ENCODE measurements at regions not wholly inside any gene's neighbourhood (a gene's known extent, or its start where the extent isn't known, plus 50 kb on each side); places are given as distances from the start of the nearest gene placed in this dataset.
"Not testable (repeated sequence)": the region's sequence is repeated elsewhere in the genome, so short reads cannot be mapped to it uniquely, and the experiment has no call there.

- Mint-ChIP-seq H3K9me3 (ENCODE audit: unreplicated experiment) (peaks cover 17% of the 10 kb centered on the region), H3K27me3 (ENCODE audit: insufficient read depth, unreplicated experiment) (peaks cover 2% of the 10 kb centered on the region), H3K4me1 (ENCODE audit: low read depth, unreplicated experiment) (no peaks in the 10 kb centered on the region), H3K4me3 (ENCODE audit: unreplicated experiment) (no peak overlapping the region), H3K27ac (ENCODE audit: unreplicated experiment) (no peak overlapping the region), H3K36me3 (ENCODE audit: insufficient read depth, unreplicated experiment) (no peaks in the 10 kb centered on the region)
- no peak for DNase-seq
- Histone ChIP-seq H3K36me3 (ENCODE audit: control insufficient read depth, insufficient read depth, low read length) (no peaks in the 10 kb centered on the region), H3K4me3 (ENCODE audit: low read depth, low read length) (no peak overlapping the region), H3K9me3 (peaks cover 4% of the 10 kb centered on the region; the same call in 1 of the 2 replicates), H3K4me1 (no peaks in the 10 kb centered on the region; the same call in 1 of the 2 replicates), H3K27me3 (replicated peaks; ENCODE audit: control insufficient read depth, insufficient read depth, low read length) (no peaks in the 10 kb centered on the region)
- no TSS peak for BruUV-seq (replicated peaks)
- ChIA-PET CTCF (no interaction called here), POLR2A (no interaction called here)
- TF ChIP-seq, protein P1, sequence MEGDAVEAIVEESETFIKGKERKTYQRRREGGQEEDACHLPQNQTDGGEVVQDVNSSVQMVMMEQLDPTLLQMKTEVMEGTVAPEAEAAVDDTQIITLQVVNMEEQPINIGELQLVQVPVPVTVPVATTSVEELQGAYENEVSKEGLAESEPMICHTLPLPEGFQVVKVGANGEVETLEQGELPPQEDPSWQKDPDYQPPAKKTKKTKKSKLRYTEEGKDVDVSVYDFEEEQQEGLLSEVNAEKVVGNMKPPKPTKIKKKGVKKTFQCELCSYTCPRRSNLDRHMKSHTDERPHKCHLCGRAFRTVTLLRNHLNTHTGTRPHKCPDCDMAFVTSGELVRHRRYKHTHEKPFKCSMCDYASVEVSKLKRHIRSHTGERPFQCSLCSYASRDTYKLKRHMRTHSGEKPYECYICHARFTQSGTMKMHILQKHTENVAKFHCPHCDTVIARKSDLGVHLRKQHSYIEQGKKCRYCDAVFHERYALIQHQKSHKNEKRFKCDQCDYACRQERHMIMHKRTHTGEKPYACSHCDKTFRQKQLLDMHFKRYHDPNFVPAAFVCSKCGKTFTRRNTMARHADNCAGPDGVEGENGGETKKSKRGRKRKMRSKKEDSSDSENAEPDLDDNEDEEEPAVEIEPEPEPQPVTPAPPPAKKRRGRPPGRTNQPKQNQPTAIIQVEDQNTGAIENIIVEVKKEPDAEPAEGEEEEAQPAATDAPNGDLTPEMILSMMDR (IDR thresholded peaks at IDR 0.05; ENCODE audit: insufficient read depth in 1 of 2, low read depth in 1 of 2, low read length in 1 of 2, severe bottlenecking in 1 of 2, unreplicated experiment in 1 of 2) = no peak
- intact Hi-C loops (cut with micrococcal nuclease; ENCODE audit: unreplicated experiment) = no loop called here
Observed at GRCh38 chr3:128546646-128547045, 53.6 kb upstream of the GATA2 start.

- Mint-ChIP-seq H3K9me3 (ENCODE audit: unreplicated experiment) (peaks cover 23% of the 10 kb centered on the region), H3K27me3 (ENCODE audit: insufficient read depth, unreplicated experiment) (peaks cover 2% of the 10 kb centered on the region), H3K36me3 (ENCODE audit: insufficient read depth, unreplicated experiment) (no peaks in the 10 kb centered on the region), H3K4me3 (ENCODE audit: unreplicated experiment) (no peak overlapping the region), H3K4me1 (ENCODE audit: low read depth, unreplicated experiment) (no peaks in the 10 kb centered on the region), H3K27ac (ENCODE audit: unreplicated experiment) (no peak overlapping the region)
- TF ChIP-seq, protein P1 (IDR thresholded peaks at IDR 0.05; ENCODE audit: insufficient read depth in 1 of 2, low read depth in 1 of 2, low read length in 1 of 2, severe bottlenecking in 1 of 2, unreplicated experiment in 1 of 2) = no peak
- BruUV-seq (replicated peaks) = no TSS peak
- Histone ChIP-seq H3K4me3 (ENCODE audit: low read depth, low read length) (no peak overlapping the region), H3K9me3 (peaks cover 4% of the 10 kb centered on the region; the same call in 1 of the 2 replicates), H3K27me3 (replicated peaks; ENCODE audit: control insufficient read depth, insufficient read depth, low read length) (no peaks in the 10 kb centered on the region), H3K36me3 (ENCODE audit: control insufficient read depth, insufficient read depth, low read length) (no peaks in the 10 kb centered on the region), H3K4me1 (no peaks in the 10 kb centered on the region; the same call in 1 of the 2 replicates)
- CTCF ChIA-PET = no interaction called here
- POLR2A ChIA-PET = no interaction called here
- intact Hi-C loops (cut with micrococcal nuclease; ENCODE audit: unreplicated experiment) = no loop called here
- no peak for DNase-seq
Observed at GRCh38 chr3:128545120-128545752, 52.2 kb upstream of the GATA2 start.

GRCh38 chr3:128544190-128544589 lies 51.2 kb upstream of the GATA2 start:
- Mint-ChIP-seq H3K27ac (ENCODE audit: unreplicated experiment) (no peak overlapping the region), H3K9me3 (ENCODE audit: unreplicated experiment) (peaks cover 23% of the 10 kb centered on the region), H3K27me3 (ENCODE audit: insufficient read depth, unreplicated experiment) (peaks cover 2% of the 10 kb centered on the region), H3K4me1 (ENCODE audit: low read depth, unreplicated experiment) (no peaks in the 10 kb centered on the region), H3K4me3 (ENCODE audit: unreplicated experiment) (no peak overlapping the region), H3K36me3 (ENCODE audit: insufficient read depth, unreplicated experiment) (no peaks in the 10 kb centered on the region)
- intact Hi-C loops (cut with micrococcal nuclease; ENCODE audit: unreplicated experiment) = no loop called here
- no peaks in the 10 kb centered on the region; the same call in 1 of the 2 replicates for H3K4me1 ChIP-seq
- H3K4me3 ChIP-seq (ENCODE audit: low read depth, low read length) = no peak overlapping the region
- H3K27me3 ChIP-seq (replicated peaks; ENCODE audit: control insufficient read depth, insufficient read depth, low read length) = no peaks in the 10 kb centered on the region
- ChIA-PET POLR2A (no interaction called here), CTCF (no interaction called here)
- TF ChIP-seq, protein P1 (IDR thresholded peaks at IDR 0.05; ENCODE audit: insufficient read depth in 1 of 2, low read depth in 1 of 2, low read length in 1 of 2, severe bottlenecking in 1 of 2, unreplicated experiment in 1 of 2) = no peak
- H3K36me3 ChIP-seq (ENCODE audit: control insufficient read depth, insufficient read depth, low read length) = no peaks in the 10 kb centered on the region
- no peak for DNase-seq
- no TSS peak for BruUV-seq (replicated peaks)
- H3K9me3 ChIP-seq = peaks cover 4% of the 10 kb centered on the region; the same call in 1 of the 2 replicates

DNA sequence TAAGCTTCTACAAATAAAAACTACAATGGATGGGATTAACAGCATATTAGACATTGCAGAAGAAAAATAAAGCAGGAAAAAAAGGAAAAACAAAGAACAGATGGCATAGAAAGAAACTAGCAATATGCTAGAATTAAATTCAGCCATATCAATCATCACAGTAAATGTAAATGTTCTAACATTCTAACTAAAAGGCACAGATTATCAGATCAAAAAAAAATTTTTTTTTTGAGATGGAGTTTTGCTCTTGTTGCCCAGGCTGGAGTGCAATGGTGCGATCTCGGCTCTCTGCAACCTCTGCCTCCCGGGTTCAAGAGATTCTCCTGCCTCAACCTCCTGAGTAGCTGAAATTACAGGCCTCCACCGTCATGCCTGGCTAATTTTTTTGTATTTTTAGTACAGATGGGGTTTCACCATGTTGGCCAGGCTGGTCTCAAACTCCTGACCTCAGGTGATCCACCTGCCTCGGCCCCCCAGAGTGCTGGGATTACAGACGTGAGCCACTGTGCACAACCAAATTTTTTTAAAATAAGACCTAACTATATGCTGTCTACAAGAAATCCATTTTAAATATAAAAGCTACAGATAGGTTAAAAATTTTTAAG lies 50.7 kb upstream of the GATA2 start:
- H3K27ac Mint-ChIP-seq (ENCODE audit: unreplicated experiment); DNase-seq; H3K9me3 ChIP-seq; H3K36me3 Mint-ChIP-seq (ENCODE audit: insufficient read depth, unreplicated experiment); H3K27me3 Mint-ChIP-seq (ENCODE audit: insufficient read depth, unreplicated experiment); H3K4me3 Mint-ChIP-seq (ENCODE audit: unreplicated experiment); H3K27me3 ChIP-seq (replicated peaks; ENCODE audit: control insufficient read depth, insufficient read depth, low read length); H3K4me1 ChIP-seq; intact Hi-C loops (cut with micrococcal nuclease; ENCODE audit: unreplicated experiment); H3K4me1 Mint-ChIP-seq (ENCODE audit: low read depth, unreplicated experiment); CTCF ChIA-PET; BruUV-seq (replicated peaks); POLR2A ChIA-PET; H3K4me3 ChIP-seq (ENCODE audit: low read depth, low read length); H3K36me3 ChIP-seq (ENCODE audit: control insufficient read depth, insufficient read depth, low read length): not testable (repeated sequence)
- peaks cover 23% of the 10 kb centered on the region for H3K9me3 Mint-ChIP-seq (ENCODE audit: unreplicated experiment)

Measured in Caco-2 (cell line).